GM13977 (cell line): ENCODE measurements at regions not wholly inside any gene's neighbourhood (a gene's known extent, or its start where the extent isn't known, plus 50 kb on each side); places are given as distances from the start of the nearest gene placed in this dataset.

Experiments used
- DNase-seq: peaks from one replicate; pipeline ENCODE4 v3.0.0; 2012; ENCODE audit warnings: low spot score
- CTCF ChIP-seq: IDR thresholded peaks from 2 replicates; pipeline ENCODE4 v1.5.1; 2012; ENCODE audit warnings: mild to moderate bottlenecking, control low read depth; ENCODE audit not compliant: insufficient read depth; ENCODE audit errors: extremely low read depth, missing control alignments
- in situ Hi-C: fragments of 300-500 bp; cut with MboI; formaldehyde crosslinking; loops from one replicate; pipeline ENCODE4 v1.12.0; 2022; ENCODE audit warnings: low sequenced_read_pairs, low pct_unique_long_range_greater_than_20kb, mixed read lengths, inconsistent platforms; ENCODE audit not compliant: unreplicated experiment

- no peak for DNase-seq
- no peak for TF ChIP-seq CTCF
- in situ Hi-C loops, result no loop called here
Observed at GRCh38 chr1:8218351-8219092, 99.4 kb upstream of the SLC45A1 start.

GRCh38 chr1:8217809-8218208 is 100.1 kb upstream of the SLC45A1 start:
- in situ Hi-C loops, result no loop called here
- DNase-seq, result no peak
- TF ChIP-seq CTCF, result no peak

- TF ChIP-seq CTCF, result no peak
- no peak for DNase-seq
- in situ Hi-C loops, result no loop called here
Observed at GRCh38 chr1:8217011-8217711, 100.8 kb upstream of the SLC45A1 start.

- DNase-seq, result no peak
- no peak for TF ChIP-seq CTCF
- in situ Hi-C loops, result no loop called here
Observed at GRCh38 chr1:8216005-8216404, 101.9 kb upstream of the SLC45A1 start.

GRCh38 chr1:8214501-8215173 is 103.3 kb upstream of the SLC45A1 start:
- TF ChIP-seq CTCF, result no peak
- DNase-seq, result no peak
- in situ Hi-C loops, result no loop called here

GRCh38 chr1:8213676-8214075 is 104.2 kb upstream of the SLC45A1 start:
- in situ Hi-C loops, result no loop called here
- no peak for DNase-seq
- TF ChIP-seq CTCF, result no peak
